Effector CD4-positive, alpha-beta T cell (primary cell): ENCODE measurements at regions not wholly inside any gene's neighbourhood (a gene's known extent, or its start where the extent isn't known, plus 50 kb on each side); places are given as distances from the start of the nearest gene placed in this dataset.
"Not testable (repeated sequence)": the region's sequence is repeated elsewhere in the genome, so short reads cannot be mapped to it uniquely, and the experiment has no call there.

ENCODE experiments used
- DNase-seq: peaks from one replicate; pipeline ENCODE4 v3.0.0-alpha.2; 2020

DNA sequence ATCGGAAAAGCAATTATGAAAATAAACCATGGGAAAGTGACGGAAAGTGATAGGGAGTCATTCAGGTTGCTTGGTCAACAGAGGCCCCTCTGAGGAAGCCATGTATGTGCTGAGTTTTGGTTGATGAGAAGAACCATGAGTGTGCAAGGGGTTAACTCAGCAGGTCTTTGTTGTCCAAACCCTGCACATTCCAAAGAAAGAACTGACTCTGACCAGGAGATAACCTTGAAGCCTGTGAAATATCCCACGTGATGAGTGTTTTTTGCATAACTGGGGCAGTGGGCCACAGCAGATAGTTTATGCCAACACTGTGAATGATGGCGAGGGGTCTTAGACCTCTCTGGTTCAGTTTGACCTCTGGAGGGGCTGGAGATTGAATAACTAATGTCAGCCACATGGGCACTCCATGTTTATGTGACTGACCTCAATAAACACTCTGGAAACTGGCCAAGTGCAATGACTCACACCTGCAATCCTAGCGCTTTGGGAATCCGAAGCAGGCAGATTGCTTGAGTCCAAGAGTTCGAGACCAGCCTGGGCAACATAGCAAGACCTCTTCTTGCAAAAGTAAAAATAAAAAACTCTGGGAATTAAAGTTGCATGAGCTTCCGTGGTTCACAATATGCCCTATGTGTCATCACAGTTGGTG, 154.0 kb upstream of the FOXK1 start:
- no peak for DNase-seq

DNA sequence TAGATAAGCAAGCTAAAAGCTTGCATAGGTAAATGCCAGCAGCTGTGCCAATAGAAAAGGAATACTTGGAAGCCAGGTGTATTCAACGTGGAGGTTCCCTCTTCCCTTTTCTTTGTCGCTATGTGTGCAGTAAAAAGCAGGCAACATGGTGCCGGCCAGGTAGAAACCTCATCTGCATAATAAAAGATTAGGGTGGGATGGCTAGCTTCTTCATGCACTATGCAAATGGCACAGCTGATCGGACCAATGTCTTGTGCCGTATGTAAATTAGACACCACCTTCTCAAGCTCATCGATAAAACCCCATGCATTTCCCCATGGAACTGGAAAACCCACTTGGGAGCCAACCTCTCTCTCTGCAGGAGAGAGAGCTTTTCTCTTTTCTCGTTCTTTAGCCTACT, 150.9 kb upstream of the FOXK1 start:
- DNase-seq, result no peak

DNA sequence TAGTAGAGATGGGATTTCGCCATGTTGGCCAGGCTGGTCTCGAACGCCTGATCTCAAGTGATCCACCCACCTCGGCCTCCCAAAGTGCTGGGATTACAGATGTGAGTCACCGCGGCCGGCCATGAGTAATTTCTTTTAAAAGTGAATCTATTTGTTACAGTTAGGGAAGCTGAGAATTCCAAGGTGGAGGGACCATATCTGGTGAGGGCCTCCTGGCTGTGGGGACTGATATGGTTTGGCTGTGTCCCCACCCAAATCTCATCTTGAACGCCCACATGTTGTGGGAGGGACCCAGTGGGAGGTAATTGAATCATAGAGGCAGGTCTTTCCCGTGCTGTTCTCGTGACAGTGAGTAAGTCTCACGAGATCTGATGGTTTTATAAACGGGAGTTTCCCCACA, 148.8 kb upstream of the FOXK1 start:
- DNase-seq, result not testable (repeated sequence)

DNA sequence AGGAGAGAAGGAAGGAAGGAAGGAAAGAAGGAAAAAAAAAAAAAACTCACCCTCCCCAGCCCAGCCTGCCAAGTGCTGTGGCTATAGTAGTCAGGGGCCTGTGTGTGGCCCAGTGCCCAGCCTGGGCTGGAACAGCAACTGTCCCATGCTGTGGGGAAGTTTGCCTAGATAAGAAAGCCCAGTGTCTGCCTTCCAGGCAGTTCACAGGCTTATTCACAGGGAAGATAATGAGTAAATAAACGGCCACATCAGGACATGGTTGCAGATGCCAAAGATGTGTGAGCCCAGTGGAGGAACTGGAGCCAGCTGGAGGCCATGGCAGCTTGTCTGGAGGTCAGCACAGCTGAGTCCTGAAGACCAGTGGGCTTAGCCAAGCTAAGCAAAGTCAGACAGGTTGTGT, 132.4 kb upstream of the FOXK1 start:
- no peak for DNase-seq

DNA sequence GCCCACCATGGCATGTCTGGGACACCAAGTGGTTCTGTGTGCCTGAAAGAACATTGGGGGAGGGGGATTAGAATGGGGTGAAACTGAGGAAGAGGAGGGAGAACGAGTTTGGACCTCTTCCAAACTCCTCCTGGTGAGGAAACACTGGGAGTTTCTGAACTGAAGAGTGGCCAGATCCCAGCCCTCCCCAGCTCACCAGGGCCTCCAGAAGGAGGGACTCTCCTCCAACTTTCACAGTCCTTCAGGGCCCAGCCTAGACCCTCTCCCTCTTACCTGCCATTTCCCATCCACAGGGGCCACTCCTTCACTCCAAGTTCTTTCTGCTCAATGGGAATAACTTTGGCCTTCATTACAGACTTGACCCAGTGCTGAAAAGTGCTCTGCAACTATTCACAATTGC, 132.0 kb upstream of the FOXK1 start:
- DNase-seq, result no peak

DNA sequence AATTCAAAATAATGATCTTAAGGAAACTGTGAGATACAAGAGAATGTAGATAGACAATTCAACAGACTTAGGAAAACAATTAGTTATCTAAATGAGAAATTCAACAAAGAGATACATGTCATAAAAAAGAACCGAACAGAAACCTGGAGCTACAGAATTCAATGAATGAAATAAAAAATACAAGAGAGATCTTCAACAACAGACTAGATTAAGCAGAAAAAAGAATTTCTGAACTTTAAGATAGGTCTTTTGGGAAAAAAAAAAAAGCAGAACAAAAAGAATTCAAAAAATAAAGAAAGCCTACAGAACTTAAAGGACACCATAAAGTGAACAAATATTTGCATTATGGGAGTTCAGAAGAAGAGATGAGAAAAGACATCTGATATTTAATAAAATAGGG, 129.1 kb upstream of the FOXK1 start:
- no peak for DNase-seq

DNA sequence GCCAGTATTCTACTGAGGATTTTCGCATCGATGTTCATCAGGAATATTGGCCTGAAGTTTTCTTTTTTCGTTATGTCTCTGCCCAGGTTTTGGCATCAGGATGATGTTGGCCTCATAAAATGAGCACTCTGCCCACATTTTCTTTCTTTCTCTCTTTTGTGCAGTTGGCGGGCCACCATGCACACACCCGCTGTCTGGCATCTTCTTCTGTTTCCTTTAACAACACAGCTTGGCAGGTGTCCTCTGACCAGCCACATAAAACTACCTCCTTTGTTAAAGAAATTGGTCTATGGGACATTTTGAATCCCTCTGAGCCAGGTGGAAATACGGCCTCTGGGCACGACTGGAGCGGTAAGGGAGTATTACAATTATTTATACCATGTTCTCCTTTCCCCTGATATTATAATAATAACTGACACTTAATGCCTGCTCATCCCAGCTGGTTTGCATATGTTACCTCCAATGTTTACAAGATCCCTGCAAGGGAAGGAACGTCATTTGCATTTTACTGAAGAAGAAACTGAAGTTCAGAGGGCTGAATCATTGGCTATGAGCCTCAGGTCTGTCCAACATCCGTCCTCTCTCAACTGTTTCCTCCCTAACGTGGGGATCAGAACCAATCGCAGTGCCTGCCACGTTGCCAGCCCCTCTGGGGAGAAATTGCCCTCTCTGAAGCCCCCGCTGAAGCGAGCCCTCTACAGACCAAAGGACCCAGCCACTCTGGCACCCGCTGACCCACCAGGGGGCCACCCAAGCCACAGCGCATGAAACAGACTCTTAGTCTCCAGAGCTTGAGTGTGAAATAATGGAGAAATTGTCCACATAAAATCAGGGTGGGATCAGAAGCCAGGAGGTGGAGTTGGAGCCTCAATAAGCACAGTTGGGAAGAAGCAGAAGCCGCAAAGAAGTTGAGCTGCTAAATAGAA, 125.0 kb upstream of the FOXK1 start:
- DNase-seq, result no peak

DNA sequence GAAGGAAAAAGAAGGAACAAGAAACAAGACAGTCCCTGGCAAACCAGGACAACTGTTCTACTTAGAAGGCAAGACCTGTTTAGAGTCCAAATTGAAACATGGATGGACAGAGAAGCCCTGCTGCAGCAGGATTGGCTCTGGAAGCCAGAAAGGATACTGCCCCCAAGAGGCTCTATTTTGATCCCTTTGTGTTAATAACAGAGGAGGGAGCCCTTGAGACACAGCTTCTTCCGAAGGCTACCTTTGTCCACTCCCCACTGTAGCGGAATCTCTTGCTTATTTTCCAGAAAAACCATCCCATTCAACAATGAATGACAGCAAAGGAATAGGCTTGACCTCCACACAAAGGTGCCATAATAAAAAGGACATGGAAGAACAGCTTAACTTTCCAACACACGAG, 120.3 kb upstream of the FOXK1 start:
- no peak for DNase-seq

DNA sequence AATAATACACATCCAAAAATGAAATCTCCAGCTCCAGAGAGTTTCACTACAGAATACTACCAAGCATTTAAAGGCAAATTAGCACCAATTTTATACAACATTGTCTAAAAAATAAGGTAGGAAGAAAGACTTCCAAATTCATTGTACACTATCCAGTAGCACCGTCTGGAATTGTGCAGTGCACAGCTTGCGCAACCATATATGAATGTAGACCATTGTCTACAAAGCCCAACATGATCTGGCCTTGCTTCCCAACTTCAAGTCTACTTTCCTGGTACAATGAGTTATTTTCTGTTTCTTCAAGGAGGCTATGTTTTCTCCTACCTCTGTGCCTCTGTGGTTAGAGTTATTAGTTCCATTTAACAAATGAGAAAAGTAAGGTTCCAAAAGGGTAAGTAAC, 115.4 kb upstream of the FOXK1 start:
- no peak for DNase-seq

DNA sequence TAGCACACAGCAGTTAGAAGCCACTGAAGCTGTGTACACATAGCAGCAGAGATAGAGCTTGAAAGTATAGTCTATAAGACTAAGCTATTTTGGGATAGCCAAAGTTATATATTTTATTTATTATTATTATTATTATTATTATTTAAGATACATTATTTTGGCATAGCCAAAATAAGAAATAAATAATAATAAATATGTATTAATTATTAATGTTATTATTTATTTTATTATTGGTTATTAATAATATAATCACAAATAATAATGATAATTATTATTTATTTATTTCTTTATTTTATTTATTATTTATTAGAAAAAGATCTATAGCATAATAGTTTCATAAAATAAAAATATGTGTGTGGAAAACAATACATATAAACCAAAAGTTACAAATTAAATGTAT, 107.2 kb upstream of the FOXK1 start:
- DNase-seq, result no peak

DNA sequence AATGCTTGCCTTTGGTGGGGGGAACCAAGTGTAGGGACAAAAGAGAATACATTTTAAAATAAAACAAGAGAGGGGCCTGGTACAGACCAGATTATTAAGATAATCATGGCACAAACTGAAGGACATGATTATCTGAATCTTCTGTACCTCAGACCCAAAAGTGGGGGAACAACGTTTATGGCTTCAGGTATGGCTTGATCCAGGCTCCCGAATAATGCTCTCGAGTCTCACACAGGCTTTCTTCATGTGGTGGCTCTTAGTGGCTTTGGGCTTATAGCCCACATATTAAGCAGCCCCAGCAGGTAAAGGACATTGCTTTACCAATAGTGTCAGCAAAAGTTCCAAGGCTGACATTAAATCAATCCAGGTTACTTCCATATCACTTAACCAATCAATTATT, 106.8 kb upstream of the FOXK1 start:
- DNase-seq, result no peak

DNA sequence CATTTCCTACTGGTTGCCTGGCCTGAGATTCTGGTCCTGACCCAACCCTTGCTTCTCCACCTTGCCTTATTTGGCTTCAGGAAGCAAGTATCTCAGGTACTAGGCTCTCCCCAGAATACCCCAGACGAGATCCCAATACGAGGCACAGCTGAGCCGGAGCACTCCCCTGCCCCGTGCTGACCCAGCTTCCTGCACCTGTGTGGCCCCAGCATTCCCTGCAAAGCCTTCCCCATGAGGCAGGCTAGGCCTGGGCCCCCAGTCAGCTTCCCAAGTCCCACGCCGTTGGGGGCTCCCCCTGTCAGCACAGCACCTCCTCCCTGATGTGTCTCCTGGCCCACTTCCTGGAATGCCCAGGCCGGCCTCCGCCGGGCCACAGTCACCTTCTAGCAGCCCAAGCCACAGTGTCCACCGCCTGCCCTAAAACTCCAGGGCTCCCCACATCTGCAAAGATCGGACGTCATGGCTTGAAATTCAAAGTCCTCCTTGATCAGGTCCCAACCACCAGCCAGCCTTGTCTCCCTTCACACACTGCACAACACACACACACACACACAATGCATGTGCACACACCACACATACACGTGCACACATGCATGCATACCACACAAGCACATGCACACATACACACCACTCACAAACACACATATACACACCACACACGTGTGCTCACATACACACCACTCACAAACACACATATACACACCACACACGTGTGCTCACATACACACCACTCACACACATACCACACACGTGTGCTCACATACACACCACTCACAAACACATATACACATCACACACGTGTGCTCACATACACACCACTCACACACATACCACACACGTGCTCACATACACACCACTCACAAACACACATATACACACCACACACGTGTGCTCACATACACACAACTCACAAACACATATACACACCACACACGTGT, 78.9 kb upstream of the FOXK1 start:
- DNase-seq, result no peak

DNA sequence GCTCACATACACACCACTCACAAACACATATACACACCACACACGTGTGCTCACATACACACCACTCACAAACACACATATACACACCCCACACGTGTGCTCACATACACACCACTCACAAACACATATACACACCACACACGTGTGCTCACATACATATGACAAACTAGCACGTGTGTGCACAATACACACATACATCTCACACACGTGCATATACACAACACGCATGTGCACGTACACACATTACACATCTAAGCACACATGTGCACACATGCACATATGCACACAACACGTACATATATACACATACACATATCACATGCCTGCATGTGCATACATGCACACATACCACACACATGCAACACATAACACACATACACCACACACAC, 78.3 kb upstream of the FOXK1 start:
- no peak for DNase-seq

DNA sequence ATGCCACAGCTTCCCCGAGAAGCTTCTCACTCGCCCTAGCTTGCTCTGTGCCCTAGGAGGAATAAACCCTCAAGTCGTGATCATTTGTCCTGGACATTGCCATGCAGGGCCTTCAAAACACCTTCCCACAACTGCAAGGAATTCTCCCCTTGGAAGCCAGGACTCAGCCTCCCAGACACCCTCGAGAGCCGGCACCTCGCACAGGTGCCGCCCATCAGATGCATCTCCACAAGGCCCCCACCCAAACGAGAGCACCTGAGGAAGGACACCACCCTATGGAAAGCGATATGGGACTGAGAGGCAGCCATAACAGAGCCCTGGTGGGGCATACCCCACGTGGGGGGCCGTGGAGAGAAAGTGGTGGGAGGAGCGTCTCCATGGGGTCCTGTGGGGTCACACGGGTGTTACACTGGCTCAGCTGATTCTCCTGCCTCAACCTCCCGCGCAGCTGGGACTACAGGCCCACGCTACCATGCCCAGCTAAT, 77.6 kb upstream of the FOXK1 start:
- DNase-seq, result no peak

DNA sequence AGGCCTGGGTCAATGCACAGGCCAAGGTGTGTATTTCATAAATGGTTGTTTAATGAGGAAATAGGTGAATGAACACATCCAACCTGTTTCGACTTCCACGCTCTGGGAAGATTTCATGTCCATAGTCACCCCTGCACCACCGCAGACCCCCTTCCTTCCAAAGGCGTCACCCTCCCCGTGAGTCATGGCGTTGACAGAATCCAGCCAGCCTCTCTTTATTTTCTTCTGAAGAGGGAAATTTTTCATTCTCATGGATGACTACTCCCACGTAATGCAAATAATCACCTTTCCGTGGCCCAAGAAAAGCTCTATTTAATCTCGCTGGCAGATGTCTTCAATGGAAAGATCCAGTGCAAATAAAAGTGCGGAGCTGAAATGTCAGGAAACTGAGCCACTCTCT, 75.3 kb upstream of the FOXK1 start:
- no peak for DNase-seq

DNA sequence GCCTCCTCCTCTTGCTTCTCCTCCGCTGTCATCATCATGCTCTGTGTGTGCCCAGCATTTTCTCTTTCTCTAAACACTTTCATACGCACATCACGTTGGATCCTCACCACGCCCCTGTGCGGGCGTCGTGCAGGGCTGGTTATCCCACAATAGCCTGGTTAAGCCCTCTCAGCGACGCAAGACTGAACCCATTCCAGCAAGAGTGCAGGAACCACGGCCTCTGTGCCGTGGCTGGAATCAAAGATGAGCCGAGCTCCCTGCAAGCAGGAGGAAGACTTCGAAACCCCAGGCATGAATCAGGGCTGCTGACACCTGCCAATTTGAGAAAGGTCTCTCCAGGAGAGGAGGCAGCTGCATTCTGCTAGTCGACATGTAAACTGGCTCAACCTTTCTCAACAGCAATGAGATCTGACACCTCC, 74.8 kb upstream of the FOXK1 start:
- no peak for DNase-seq

DNA sequence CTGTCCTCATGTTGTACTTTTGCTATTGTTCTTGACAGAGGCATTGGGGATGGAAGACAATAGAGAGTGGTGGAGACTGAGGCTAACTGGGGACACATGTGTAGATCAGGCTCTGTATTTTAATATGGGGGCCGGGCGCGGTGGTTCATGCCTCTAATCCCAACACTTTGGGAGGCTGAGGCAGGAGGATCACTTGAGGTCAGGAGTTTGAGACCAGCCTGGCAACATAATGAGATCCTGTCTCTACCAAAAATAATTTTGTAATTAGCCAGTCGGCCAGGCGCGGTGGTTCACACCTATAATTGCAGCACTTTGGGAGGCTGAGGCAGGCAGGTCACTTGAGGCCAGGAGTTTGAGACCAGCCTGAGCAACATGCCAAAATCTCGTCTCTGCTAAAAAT, 72.5 kb upstream of the FOXK1 start:
- not testable (repeated sequence) for DNase-seq

DNA sequence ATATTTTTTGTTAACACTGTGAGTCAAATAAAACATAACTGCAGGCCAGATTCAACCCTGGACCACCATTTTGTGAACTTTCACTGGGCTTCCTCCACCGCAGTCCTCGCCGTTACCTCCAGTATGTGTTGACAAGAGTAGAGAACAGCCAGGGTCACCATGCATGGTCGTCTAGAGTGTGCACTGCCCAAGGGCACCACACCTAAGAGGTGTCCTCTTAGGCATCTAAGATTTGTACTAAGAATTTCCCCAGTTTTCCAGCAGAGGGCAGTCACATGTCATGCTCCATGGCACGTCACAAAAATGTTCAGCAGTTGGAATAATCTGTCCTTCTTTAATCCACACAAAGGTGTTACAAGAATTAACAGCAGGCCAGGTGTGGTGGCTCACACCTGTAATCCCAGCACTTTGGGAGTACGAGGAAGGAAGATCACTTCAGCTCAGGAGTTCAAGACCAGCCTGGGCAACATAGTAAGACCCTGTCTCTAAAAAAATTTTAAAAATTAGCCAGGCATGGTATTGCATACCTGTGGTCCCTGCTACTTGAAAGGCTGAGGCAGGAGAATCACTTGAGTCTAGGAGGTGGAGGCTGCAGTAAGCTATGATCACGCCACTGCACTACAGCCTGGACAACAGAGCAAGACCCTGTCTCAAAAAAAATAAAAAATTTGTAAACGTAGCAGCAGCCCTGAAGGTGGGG, 71.2 kb upstream of the FOXK1 start:
- DNase-seq, result peak; percentile 51

DNA sequence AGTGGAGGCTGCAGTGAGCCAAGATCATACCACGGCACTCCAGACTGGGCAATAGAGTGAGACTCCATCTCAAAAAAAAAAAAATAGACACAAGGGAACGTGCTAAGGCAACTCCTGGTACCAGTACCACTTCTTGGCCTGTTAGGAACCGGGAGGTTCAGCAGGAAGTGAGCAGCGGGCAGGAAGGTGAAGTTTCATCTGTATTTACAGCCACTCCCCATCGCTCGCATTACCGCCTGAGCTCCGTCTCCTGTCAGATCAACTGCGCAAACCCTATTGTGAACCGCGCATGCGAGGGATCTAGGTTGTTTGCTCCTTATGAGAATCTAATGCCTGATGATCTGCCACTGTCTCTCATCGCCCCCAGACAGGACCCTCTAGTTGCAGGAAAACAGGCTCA, 69.9 kb upstream of the FOXK1 start:
- no peak for DNase-seq

DNA sequence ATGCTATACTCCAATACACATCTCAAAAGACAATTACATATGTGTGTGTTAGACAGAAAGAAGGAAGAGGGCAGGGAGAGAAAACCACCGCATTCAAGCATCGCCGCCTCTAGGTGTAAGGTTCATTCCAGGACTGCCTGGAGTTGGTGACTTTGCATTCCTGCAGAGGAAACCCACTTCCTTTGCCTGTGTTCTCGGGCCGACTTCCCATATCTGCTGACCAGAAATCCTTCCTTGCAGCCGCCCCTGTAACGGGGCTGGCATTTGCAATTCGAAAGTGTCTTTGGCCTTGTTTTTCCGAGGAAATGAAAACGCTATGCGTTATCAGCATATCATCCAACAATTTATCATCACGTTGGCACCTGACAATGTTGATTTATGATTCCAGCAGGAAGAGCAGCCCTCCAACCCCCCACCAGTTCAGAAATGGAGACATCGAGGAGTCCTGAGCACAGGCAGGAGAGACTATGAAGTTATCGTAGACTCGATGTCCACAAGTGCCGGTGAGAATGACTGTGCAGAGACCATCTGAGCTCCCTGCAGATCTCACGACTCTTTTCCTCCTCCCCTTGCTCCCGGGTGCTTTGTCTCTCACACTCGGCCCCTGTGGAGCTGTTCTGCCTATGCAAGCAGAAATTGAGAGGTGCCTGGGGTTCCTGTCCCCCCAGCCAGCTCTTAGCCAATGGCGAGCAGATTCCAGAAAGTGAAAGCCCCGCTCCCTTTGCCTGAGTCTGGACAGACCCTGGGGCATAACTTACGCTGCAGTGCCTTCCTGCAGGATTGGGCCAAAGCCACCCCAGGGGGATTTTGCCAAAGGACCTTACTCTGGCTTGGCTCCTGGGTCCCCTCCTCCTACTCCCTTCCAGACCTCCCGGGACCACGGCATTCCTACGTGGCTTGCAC, 68.9 kb upstream of the FOXK1 start:
- no peak for DNase-seq

DNA sequence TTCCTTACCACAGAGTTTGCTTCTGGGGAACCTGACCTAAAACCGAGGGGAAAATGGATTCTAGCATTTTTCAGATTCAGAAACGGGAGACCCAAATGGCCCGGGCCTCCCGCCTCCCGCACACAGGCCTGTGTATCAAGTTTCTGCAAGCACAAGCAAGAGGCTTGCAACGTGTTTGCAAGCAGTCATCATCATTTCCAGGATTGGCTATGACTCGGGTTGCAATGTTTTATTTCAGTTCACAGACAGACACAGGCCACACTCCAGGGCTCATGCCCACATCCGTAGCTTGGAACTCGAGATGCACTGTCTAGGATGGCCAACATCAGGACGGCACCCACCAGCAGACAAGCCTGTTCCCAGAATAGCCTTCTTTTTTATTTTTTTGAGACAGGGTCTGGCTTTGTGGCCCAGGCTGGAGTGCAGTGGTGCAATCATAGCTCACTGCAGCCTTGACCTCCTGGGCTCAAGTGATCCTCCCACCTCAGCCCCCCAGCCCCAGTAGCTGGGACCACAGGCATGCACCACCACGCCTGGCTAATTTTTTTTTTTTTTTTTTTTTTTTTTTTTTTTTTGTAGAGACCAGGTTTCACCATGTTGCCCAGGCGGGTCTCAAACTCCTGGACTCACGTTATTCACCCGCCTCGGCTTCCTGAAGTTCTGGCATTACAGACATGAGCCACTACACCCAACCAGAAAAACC, 68.1 kb upstream of the FOXK1 start:
- DNase-seq, result no peak
